ENCODE measurements at regions not wholly inside any gene's neighbourhood (a gene's known extent, or its start where the extent isn't known, plus 50 kb on each side); places are given as distances from the start of the nearest gene placed in this dataset.

GRCh38 chr11:98862169-98862568 is 158.6 kb upstream of the CNTN5 start:
- TF ChIP-seq CTCF (conservative IDR thresholded peaks at IDR 0.05; ENCODE audit: low read depth, low read length) (no peak), EZH2phosphoT487 (IDR thresholded peaks at IDR 0.05; ENCODE audit: borderline replicate concordance, low read length) (no peak)
